Mucosa of descending colon (tissue), 3 donors: ENCODE measurements at regions not wholly inside any gene's neighbourhood (a gene's known extent, or its start where the extent isn't known, plus 50 kb on each side); places are given as distances from the start of the nearest gene placed in this dataset.

Experiments used
- ATAC-seq: fragments of 200-7000 bp; cut with Tn5 transposase; one replicate; pipeline ENCODE4 v1.9.1; 2020; ENCODE audit warnings: mild to moderate bottlenecking, moderate library complexity
- DNase-seq, 3 donors: peaks; one replicate each; pipeline ENCODE4 v3.0.0-alpha.2; 2020
- H3K36me3 ChIP-seq: fragments of 200-600 bp; one replicate; pipeline ENCODE4 v1.8.0; 2021; ENCODE audit warnings: low read depth, mild to moderate bottlenecking
- H3K4me1 ChIP-seq: fragments of 200-600 bp; one replicate; pipeline ENCODE4 v1.8.0; 2021; ENCODE audit warnings: low read depth, mild to moderate bottlenecking
- H3K4me3 ChIP-seq: fragments of 200-600 bp; one replicate; pipeline ENCODE4 v1.8.0; 2021; ENCODE audit warnings: mild to moderate bottlenecking
- H3K9me3 ChIP-seq: fragments of 200-600 bp; one replicate; pipeline ENCODE4 v1.8.0; 2021; ENCODE audit warnings: mild to moderate bottlenecking
- CTCF ChIP-seq: fragments of 200-600 bp; IDR thresholded peaks from one replicate; pipeline ENCODE4 v1.8.0; 2022; ENCODE audit warnings: antibody characterized with exemption, mild to moderate bottlenecking
- intact Hi-C, 2 donors: fragments of 100-400 bp; cut with DNase I in 1 of 2; cut with micrococcal nuclease in 1 of 2; formaldehyde crosslinking; loops; one replicate each; pipeline versions ENCODE4 v1.11.0 to v1.11.1; 2022; cut with DNase I, micrococcal nuclease
- donor health status: DM: no; HTN: no; CAD: no; lungs with moderate emphysema.
- donor health status: DM: no; HTN: no; CAD: no.
- donor health status: DM: no; HTN: yes; CAD: no.

- Histone ChIP-seq H3K4me1 (no peaks in the 10 kb centered on the region), H3K36me3 (no peaks in the 10 kb centered on the region), H3K9me3 (no peaks in the 10 kb centered on the region), H3K4me3 (no peak overlapping the region)
- TF ChIP-seq CTCF = no peak
- intact Hi-C loops = no loop called here
- ATAC-seq (no peak), DNase-seq (no peak)
Observed at GRCh38 chr14:101252443-101253214, 308.7 kb upstream of the DIO3 start.

- no peaks in the 10 kb centered on the region for H3K4me1 ChIP-seq
- intact Hi-C loops = no loop called here
- ATAC-seq (no peak), DNase-seq (no peak)
- H3K9me3 ChIP-seq = no peaks in the 10 kb centered on the region
- TF ChIP-seq CTCF = no peak
- no peak overlapping the region for H3K4me3 ChIP-seq
- H3K36me3 ChIP-seq = no peaks in the 10 kb centered on the region
Observed at GRCh38 chr14:101253948-101254347, 307.3 kb upstream of the DIO3 start.

- no peak overlapping the region for H3K4me3 ChIP-seq
- no peak for DNase-seq
- no peak for ATAC-seq
- H3K9me3 ChIP-seq = no peaks in the 10 kb centered on the region
- no peaks in the 10 kb centered on the region for H3K4me1 ChIP-seq
- no peaks in the 10 kb centered on the region for H3K36me3 ChIP-seq
- TF ChIP-seq CTCF = no peak
- intact Hi-C loops = no loop called here
Observed at GRCh38 chr14:101254805-101255764, 306.2 kb upstream of the DIO3 start.

- intact Hi-C loops = no loop called here
- H3K36me3 ChIP-seq = no peaks in the 10 kb centered on the region
- no peaks in the 10 kb centered on the region for H3K9me3 ChIP-seq
- no peak overlapping the region for H3K4me3 ChIP-seq
- H3K4me1 ChIP-seq = no peaks in the 10 kb centered on the region
- TF ChIP-seq CTCF = no peak
- no peak for ATAC-seq
- DNase-seq = no peak
Observed at GRCh38 chr14:101255765-101256125, 305.6 kb upstream of the DIO3 start.

GRCh38 chr14:101256266-101256665, 305.0 kb upstream of the DIO3 start:
- Histone ChIP-seq H3K4me3 (no peak overlapping the region), H3K36me3 (no peaks in the 10 kb centered on the region), H3K9me3 (no peaks in the 10 kb centered on the region), H3K4me1 (no peaks in the 10 kb centered on the region)
- intact Hi-C loops = no loop called here
- TF ChIP-seq CTCF = no peak
- DNase-seq (no peak), ATAC-seq (no peak)
